Urothelium cell line (cell line): ENCODE measurements at regions not wholly inside any gene's neighbourhood (a gene's known extent, or its start where the extent isn't known, plus 50 kb on each side); places are given as distances from the start of the nearest gene placed in this dataset.
"Not testable (repeated sequence)": the region's sequence is repeated elsewhere in the genome, so short reads cannot be mapped to it uniquely, and the experiment has no call there.

Experiments used
- DNase-seq: peaks from one replicate; pipeline ENCODE4 v3.0.0; 2011; ENCODE audit warnings: low spot score, mixed read lengths
- FAIRE-seq: peaks from 2 replicates; lab custom pipeline; 2011; peaks lifted over from hg19 to GRCh38; lab: Jason Lieb, UNC

GRCh38 chr14:43140453-43140852 lies 1366.6 kb downstream of the FSCB start:
- FAIRE-seq (peak; percentile 35), DNase-seq (no peak)

GRCh38 chr14:43135877-43136411 lies 1371.1 kb downstream of the FSCB start:
- DNase-seq: no peak
- no peak for FAIRE-seq

DNA sequence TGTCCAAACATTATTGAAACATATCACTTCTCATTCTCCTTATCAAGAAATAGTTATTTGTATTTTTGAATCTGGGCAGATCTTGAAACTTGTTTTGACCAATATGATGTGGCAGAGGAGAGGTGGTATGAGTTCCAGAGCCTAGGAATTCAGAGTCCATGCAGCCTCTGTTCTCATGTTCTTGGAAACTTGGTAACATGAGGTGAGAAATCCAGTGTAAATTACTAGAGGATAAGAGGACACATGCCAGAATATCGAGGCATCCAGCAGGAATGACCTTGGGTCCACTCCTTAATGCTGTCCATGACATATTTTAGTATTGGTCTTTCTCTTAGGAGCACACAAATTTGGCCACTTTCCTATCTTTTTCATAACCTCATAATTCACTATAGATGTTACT lies 1374.6 kb downstream of the FSCB start:
- DNase-seq (no peak), FAIRE-seq (no peak)

GRCh38 chr14:43128429-43128828 lies 1378.7 kb downstream of the FSCB start:
- not testable (repeated sequence) for DNase-seq, FAIRE-seq

- DNase-seq, FAIRE-seq: not testable (repeated sequence)
Observed at GRCh38 chr14:43127874-43128273, 1379.2 kb downstream of the FSCB start.

DNA sequence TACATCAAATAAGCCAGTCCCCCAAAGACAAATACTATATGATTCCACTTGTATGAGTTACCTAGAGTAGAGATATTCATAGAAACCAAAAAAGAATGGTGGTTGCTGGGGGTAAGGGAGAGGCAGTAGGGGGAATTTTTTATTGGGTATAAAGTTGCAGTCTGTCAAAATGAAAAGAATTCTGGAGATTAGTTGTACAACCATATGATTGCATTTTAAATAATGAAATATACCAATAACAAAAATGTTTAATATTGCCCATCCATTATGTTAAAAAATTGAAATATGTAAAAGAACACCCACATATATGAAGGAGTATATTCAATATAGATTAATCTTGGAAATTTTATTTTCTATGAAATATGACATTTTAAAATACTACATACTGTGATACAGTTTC lies 1383.5 kb downstream of the FSCB start:
- FAIRE-seq (no peak), DNase-seq (no peak)

DNA sequence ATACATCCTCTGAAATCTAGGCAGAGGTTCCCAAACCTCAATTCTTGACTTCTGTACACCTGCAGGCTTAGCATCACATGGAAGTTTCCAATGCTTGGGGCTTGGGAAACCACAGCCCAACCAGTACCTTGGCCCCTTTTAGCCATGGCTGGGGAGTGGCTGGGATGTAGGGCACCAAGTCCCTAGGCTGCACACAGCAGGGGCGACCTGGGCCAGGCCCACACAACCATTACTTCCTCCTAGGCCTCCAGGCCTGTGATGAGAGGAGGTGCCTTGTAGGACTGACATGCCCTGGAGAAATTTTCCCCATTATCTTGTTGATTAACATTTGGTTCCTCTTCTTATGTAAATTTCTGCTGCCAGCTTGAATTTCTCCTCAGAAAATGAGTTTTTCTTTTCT lies 1387.4 kb downstream of the FSCB start:
- no peak for DNase-seq
- FAIRE-seq: no peak

DNA sequence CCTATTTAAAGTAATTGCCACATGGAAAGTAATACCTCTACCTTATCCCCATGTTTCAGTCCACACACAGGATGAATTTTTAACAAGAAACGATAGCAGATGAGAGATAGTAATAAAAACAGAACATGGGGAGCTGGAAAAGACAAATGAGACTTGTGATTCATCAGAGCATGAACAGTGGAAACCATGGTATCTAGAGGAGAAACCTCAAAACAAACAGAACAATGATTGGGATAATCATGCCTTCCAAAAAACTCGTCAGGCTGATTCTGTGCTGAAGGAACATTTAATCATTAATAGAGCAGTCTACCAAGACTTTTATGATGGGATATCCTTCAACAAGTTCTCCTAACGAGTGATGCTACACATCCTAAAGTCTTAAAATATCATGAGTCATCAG lies 1390.7 kb downstream of the FSCB start:
- FAIRE-seq (no peak), DNase-seq (no peak)

- DNase-seq (no peak), FAIRE-seq (no peak)
Observed at GRCh38 chr14:43105305-43105704, 1401.8 kb downstream of the FSCB start.

DNA sequence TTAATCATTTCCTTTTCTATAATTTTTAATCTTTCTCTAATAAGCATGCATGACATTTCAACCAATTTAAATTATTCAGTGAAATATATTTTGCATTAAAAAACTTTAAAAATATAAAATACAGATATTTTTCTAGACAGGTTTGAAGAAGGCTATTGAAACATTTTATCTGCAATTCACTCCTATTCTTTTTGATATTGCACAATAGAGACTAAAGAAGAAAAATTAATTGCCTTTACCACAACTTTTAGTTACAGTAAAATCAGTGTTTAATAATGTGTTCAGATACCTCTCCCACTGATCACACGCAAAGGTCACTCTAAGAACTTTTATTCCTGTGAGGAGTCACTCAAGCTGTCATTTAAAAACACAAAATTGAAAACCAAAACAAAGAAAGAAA lies 1416.7 kb downstream of the FSCB start:
- DNase-seq (no peak), FAIRE-seq (no peak)

GRCh38 chr14:43087666-43088065 lies 1419.4 kb downstream of the FSCB start:
- FAIRE-seq (no peak), DNase-seq (no peak)

- FAIRE-seq (no peak), DNase-seq (no peak)
Observed at GRCh38 chr14:43085819-43086218, 1421.3 kb downstream of the FSCB start.

DNA sequence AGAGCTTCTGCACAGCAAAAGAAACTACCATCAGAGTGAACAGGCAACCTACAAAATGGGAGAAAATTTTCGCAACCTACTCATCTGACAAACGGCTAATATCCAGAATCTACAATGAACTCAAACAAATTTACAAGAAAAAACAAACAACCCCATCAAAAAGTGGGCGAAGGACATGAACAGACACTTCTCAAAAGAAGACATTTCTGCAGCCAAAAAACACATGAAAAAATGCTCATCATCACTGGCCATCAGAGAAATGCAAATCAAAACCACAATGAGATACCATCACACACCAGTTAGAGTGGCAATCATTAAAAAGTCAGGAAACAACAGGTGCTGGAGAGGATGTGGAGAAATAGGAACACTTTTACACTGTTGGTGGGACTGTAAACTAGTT lies 1439.7 kb downstream of the FSCB start:
- not testable (repeated sequence) for FAIRE-seq, DNase-seq

GRCh38 chr14:43056106-43056505 lies 1449.4 kb downstream of the LRFN5 start:
- FAIRE-seq: no peak
- DNase-seq: no peak

- DNase-seq (no peak), FAIRE-seq (no peak)
Observed at GRCh38 chr14:43052897-43053296, 1446.2 kb downstream of the LRFN5 start.

GRCh38 chr14:43043850-43044249 lies 1437.2 kb downstream of the LRFN5 start:
- FAIRE-seq (no peak), DNase-seq (no peak)

DNA sequence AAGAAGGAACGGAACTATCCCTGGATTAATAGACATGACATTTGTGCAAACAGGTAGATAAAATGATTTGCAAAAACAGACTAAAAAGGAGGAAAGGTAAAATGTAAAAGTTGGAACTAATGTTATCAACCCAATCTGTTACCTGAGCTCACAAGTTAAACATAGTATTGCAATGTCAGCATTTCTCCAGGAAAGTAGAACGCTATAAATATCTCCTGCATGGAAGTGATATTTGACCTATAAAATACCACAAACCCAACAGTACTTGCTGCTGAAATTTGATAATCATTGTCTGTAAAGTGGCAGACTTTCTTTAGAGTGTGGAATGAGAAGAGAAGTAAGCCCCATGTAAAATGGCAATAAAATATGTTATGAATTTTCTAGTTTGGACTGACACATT lies 1435.7 kb downstream of the LRFN5 start:
- DNase-seq (no peak), FAIRE-seq (no peak)

GRCh38 chr14:43041976-43042375 lies 1435.3 kb downstream of the LRFN5 start:
- FAIRE-seq: no peak
- no peak for DNase-seq

GRCh38 chr14:43041207-43041606 lies 1434.5 kb downstream of the LRFN5 start:
- no peak for FAIRE-seq
- DNase-seq: no peak

DNA sequence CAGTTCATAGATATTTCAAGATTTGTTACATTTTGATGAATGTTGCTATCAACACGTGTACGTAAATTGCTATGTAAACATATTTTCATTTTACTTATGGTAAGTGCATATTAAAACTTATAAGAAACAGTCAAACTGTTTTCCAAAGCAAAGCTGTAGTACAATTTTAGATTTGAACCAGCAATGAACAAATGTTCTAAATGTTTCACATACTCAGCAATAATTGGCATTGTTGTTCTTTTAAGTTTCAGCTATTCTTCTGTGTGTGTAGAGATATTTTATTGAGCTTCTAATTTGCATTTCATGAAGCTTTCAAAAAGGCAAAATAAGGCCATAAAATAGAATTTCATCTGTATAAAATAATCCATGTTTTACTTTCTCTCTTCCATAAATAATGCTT lies 1433.2 kb downstream of the LRFN5 start:
- DNase-seq (no peak), FAIRE-seq (no peak)

GRCh38 chr14:43031598-43031997 lies 1424.9 kb downstream of the LRFN5 start:
- FAIRE-seq: no peak
- DNase-seq: no peak

- no peak for FAIRE-seq
- no peak for DNase-seq
Observed at GRCh38 chr14:43022094-43022800, 1415.6 kb downstream of the LRFN5 start.

DNA sequence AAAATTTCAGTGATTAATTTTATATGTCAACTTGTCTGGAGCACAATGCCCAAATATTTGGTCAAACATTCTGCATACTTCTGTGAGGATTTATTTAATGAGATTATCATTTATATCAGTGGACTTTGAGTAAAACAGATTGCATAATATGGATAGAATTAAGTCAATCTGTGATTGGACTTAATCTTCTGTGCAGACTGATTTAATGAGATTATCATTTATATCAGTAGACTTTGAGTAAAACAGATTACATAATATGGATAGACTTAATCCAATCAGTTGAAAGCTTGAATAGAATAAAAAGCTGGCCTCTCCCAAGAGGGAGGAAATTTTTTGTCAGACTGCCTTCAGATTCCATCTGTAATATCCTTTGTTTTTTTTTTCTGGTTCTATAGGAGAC lies 1413.2 kb downstream of the LRFN5 start:
- DNase-seq: no peak
- FAIRE-seq: no peak
